ENCODE measurements at regions not wholly inside any gene's neighbourhood (a gene's known extent, or its start where the extent isn't known, plus 50 kb on each side); places are given as distances from the start of the nearest gene placed in this dataset.

DNA sequence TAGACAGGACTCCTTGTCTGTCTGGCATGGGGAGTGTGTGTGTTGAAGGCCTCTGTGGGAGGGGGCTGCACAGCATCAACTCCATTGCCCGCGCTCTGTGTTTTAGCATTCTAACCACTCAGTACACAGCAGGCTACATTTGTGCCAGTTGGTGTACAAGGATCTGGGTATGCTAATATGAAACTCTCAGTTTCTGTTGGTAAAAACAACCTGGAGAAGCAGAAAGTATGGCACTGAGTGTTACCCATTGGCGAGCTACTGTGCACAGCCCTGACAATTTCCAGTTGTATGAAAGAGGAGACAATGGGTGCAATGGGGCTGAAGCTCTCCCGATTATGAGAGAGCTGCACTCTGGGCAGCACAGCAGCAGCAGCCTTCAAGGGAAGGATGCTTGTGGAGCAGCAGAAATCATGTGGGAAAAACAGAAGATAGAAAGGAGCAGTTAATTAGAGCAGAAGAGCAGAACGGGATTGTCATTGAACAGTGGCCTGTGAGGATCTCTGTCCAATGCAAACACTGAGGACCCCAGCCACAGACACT is 443.6 kb downstream of the CBLN2 start:
- Histone ChIP-seq H3K9me3 (no peaks in the 10 kb centered on the region), H3K27me3 (ENCODE audit: low read depth) (no peaks in the 10 kb centered on the region), H3K4me3 (no peak overlapping the region), H3K27ac (no peak overlapping the region), H3K4me1 (no peaks in the 10 kb centered on the region), H3K36me3 (no peaks in the 10 kb centered on the region)
- intact Hi-C loops (cut with DNase I) = no loop called here
- no peak for DNase-seq
- ATAC-seq = no peak
- TF ChIP-seq, protein P1, sequence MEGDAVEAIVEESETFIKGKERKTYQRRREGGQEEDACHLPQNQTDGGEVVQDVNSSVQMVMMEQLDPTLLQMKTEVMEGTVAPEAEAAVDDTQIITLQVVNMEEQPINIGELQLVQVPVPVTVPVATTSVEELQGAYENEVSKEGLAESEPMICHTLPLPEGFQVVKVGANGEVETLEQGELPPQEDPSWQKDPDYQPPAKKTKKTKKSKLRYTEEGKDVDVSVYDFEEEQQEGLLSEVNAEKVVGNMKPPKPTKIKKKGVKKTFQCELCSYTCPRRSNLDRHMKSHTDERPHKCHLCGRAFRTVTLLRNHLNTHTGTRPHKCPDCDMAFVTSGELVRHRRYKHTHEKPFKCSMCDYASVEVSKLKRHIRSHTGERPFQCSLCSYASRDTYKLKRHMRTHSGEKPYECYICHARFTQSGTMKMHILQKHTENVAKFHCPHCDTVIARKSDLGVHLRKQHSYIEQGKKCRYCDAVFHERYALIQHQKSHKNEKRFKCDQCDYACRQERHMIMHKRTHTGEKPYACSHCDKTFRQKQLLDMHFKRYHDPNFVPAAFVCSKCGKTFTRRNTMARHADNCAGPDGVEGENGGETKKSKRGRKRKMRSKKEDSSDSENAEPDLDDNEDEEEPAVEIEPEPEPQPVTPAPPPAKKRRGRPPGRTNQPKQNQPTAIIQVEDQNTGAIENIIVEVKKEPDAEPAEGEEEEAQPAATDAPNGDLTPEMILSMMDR (IDR thresholded peaks at IDR 0.05) = no peak

- H3K4me3 ChIP-seq = no peak overlapping the region
- no peaks in the 10 kb centered on the region for H3K4me1 ChIP-seq
- ATAC-seq (no peak), DNase-seq (no peak)
- intact Hi-C loops (cut with DNase I) = no loop called here
- H3K27ac ChIP-seq = no peak overlapping the region
- TF ChIP-seq, protein P1 (IDR thresholded peaks at IDR 0.05) = no peak
- H3K9me3 ChIP-seq = no peaks in the 10 kb centered on the region
- no peaks in the 10 kb centered on the region for H3K36me3 ChIP-seq
- H3K27me3 ChIP-seq (ENCODE audit: low read depth) = no peaks in the 10 kb centered on the region
These were observed 452.8 kb downstream of the CBLN2 start for GRCh38 chr18:72091369-72091768.

- Histone ChIP-seq H3K4me1 (no peaks in the 10 kb centered on the region), H3K36me3 (no peaks in the 10 kb centered on the region), H3K27me3 (ENCODE audit: low read depth) (no peaks in the 10 kb centered on the region), H3K4me3 (no peak overlapping the region), H3K27ac (no peak overlapping the region), H3K9me3 (no peaks in the 10 kb centered on the region)
- ATAC-seq = no peak
- intact Hi-C loops (cut with DNase I) = no loop called here
- no peak for DNase-seq
- TF ChIP-seq, protein P1 (IDR thresholded peaks at IDR 0.05) = no peak
These were observed 454.7 kb downstream of the CBLN2 start for GRCh38 chr18:72089432-72089831.

DNA sequence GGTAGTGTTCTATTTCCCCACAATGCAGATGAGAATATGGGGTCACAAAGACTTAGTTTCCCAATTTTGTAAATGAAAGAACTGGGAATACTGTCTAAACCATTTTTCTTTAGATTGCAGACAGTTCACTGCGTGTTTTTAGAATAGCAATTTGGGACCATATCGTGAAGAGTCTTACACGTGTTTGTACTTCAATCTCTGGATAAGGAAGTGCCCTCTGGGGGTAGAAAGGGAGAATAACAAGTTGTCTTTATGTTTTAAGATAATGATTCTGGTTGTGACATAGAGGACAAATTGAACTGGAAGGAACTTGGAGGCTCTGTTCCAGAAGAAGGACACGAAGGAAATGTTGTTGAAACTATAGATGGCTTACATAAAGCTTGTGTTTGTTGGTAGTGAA is 457.7 kb downstream of the CBLN2 start:
- TF ChIP-seq, protein P1 (IDR thresholded peaks at IDR 0.05) = no peak
- no peak overlapping the region for H3K27ac ChIP-seq
- no peaks in the 10 kb centered on the region for H3K9me3 ChIP-seq
- DNase-seq (no peak), ATAC-seq (no peak)
- H3K4me3 ChIP-seq = no peak overlapping the region
- no peaks in the 10 kb centered on the region for H3K27me3 ChIP-seq (ENCODE audit: low read depth)
- intact Hi-C loops (cut with DNase I) = no loop called here
- no peaks in the 10 kb centered on the region for H3K36me3 ChIP-seq
- no peaks in the 10 kb centered on the region for H3K4me1 ChIP-seq

GRCh38 chr18:72075040-72075439 is 469.1 kb downstream of the CBLN2 start:
- H3K27me3 ChIP-seq (ENCODE audit: low read depth) = no peaks in the 10 kb centered on the region
- no peak overlapping the region for H3K4me3 ChIP-seq
- no peaks in the 10 kb centered on the region for H3K36me3 ChIP-seq
- ATAC-seq (no peak), DNase-seq (no peak)
- H3K4me1 ChIP-seq = no peaks in the 10 kb centered on the region
- intact Hi-C loops (cut with DNase I) = no loop called here
- TF ChIP-seq, protein P1 (IDR thresholded peaks at IDR 0.05) = no peak
- no peak overlapping the region for H3K27ac ChIP-seq
- no peaks in the 10 kb centered on the region for H3K9me3 ChIP-seq

DNA sequence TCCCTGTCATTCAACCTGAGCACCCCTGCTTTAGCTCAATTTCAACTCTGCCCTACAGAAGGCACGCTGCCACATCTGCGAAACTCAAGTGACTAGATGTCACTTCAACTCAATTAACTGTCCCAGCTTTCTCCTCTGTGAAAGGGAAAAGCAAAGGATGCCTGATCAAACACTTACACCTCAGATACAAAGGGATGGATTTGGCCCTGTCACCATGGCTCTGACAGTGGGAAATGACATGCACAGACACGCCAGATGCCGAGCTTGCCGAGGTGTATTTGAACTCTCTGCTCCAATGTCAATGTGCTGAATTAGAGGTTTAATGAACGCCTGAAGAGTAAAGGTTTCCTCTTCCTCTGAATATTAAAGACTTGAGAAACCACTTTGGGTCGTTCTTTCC is 481.1 kb downstream of the CBLN2 start:
- ATAC-seq = no peak
- intact Hi-C loops (cut with DNase I) = no loop called here

More for the DNA sequence above, 481.1 kb downstream of the CBLN2 start:
- no peak for DNase-seq
- no peak overlapping the region for H3K4me3 ChIP-seq
- H3K4me1 ChIP-seq = no peaks in the 10 kb centered on the region
- no peaks in the 10 kb centered on the region for H3K27me3 ChIP-seq (ENCODE audit: low read depth)
- TF ChIP-seq, protein P1 (IDR thresholded peaks at IDR 0.05) = no peak
- H3K27ac ChIP-seq = no peak overlapping the region
- H3K36me3 ChIP-seq = no peaks in the 10 kb centered on the region
- no peaks in the 10 kb centered on the region for H3K9me3 ChIP-seq

Data from lower lobe of right lung (tissue), 2 donors.